Pulmonary artery endothelial cell (primary cell): ENCODE measurements at regions not wholly inside any gene's neighbourhood (a gene's known extent, or its start where the extent isn't known, plus 50 kb on each side); places are given as distances from the start of the nearest gene placed in this dataset.
"Not testable (repeated sequence)": the region's sequence is repeated elsewhere in the genome, so short reads cannot be mapped to it uniquely, and the experiment has no call there.

Experiments used
- DNase-seq: peaks from one replicate; pipeline ENCODE4 v3.0.0-alpha.2; 2011; ENCODE audit warnings: low read depth, low spot score

- no peak for DNase-seq
These were observed 79.6 kb downstream of the RSPH3 start for GRCh38 chr6:158920311-158920905.

- DNase-seq: no peak
These were observed 80.1 kb downstream of the RSPH3 start for GRCh38 chr6:158919865-158920264.

- no peak for DNase-seq
These were observed 83.4 kb downstream of the RSPH3 start for GRCh38 chr6:158916617-158917016.

GRCh38 chr6:158914923-158915322 lies 85.1 kb downstream of the RSPH3 start:
- no peak for DNase-seq

GRCh38 chr6:158913580-158913979 lies 86.4 kb downstream of the RSPH3 start:
- DNase-seq: no peak

- no peak for DNase-seq
These were observed 87.3 kb downstream of the RSPH3 start for GRCh38 chr6:158912655-158913054.

GRCh38 chr6:158911746-158912480 lies 88.1 kb downstream of the RSPH3 start:
- DNase-seq: no peak

- DNase-seq: no peak
These were observed 89.2 kb downstream of the RSPH3 start for GRCh38 chr6:158910484-158911440.

GRCh38 chr6:158909938-158910337 lies 90.1 kb downstream of the RSPH3 start:
- no peak for DNase-seq

GRCh38 chr6:158908606-158909005 lies 89.4 kb upstream of the EZR start:
- DNase-seq: no peak

GRCh38 chr6:158907931-158908330 lies 88.8 kb upstream of the EZR start:
- DNase-seq: no peak

GRCh38 chr6:158906926-158907325 lies 87.8 kb upstream of the EZR start:
- no peak for DNase-seq

- no peak for DNase-seq
These were observed 86.1 kb upstream of the EZR start for GRCh38 chr6:158905277-158905676.

- no peak for DNase-seq
These were observed 84.6 kb upstream of the EZR start for GRCh38 chr6:158903801-158904200.

- DNase-seq: no peak
These were observed 81.6 kb upstream of the EZR start for GRCh38 chr6:158900663-158901312.

GRCh38 chr6:158897236-158897635 lies 78.1 kb upstream of the EZR start:
- DNase-seq: no peak

GRCh38 chr6:158895661-158896060 lies 76.5 kb upstream of the EZR start:
- no peak for DNase-seq

- DNase-seq: no peak
These were observed 75.0 kb upstream of the EZR start for GRCh38 chr6:158894193-158894592.

- DNase-seq: no peak
These were observed 73.1 kb upstream of the EZR start for GRCh38 chr6:158892266-158892665.

- not testable (repeated sequence) for DNase-seq
These were observed 72.4 kb upstream of the EZR start for GRCh38 chr6:158891560-158891959.

- not testable (repeated sequence) for DNase-seq
These were observed 69.0 kb upstream of the EZR start for GRCh38 chr6:158888171-158888570.
